HG03571 (cell line): ENCODE measurements at regions not wholly inside any gene's neighbourhood (a gene's known extent, or its start where the extent isn't known, plus 50 kb on each side); places are given as distances from the start of the nearest gene placed in this dataset.
"Not testable (repeated sequence)": the region's sequence is repeated elsewhere in the genome, so short reads cannot be mapped to it uniquely, and the experiment has no call there.

Source experiments
- ATAC-seq: cut with Tn5 transposase; IDR thresholded peaks from one replicate; pipeline ENCODE4 v1.9.1; 2021; ENCODE audit not compliant: unreplicated experiment

DNA sequence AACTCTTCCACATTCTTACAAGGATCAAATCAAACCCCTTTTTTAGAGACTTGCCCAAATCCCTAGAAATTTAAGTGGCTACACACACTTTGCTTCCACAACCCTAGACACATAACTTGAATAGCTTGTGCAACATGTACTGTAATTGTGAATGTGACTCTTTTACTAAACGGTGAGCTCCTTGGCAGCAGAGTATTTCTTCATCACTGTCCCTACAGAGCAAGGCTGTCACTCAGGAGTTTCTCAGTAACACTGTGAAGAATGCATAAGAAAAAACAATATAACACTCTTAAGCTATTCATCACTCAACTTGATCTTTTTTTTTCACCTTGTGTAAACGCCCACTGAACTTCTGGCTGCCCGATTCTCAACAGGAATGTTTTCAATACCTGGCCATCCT, 53.8 kb upstream of the ADAMTS18 start:
- no peak for ATAC-seq

DNA sequence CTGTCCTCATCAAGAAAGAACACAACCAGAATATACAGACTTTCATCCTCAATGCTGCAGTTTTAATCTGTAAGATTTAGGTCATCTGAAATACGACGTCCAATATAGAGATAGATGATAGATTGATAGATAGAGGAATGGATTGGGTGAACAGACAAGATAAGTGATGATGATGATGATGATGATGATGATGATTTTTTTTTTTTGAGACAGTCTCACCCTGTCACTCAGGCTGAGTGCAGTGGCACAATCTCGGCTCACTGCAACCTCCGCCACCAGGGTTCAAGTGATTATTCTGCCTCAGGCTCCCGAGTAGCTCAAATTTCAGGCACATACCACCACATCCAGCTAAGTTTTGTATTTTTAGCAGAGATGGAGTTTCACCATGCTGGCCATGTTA, 56.3 kb upstream of the ADAMTS18 start:
- no peak for ATAC-seq

DNA sequence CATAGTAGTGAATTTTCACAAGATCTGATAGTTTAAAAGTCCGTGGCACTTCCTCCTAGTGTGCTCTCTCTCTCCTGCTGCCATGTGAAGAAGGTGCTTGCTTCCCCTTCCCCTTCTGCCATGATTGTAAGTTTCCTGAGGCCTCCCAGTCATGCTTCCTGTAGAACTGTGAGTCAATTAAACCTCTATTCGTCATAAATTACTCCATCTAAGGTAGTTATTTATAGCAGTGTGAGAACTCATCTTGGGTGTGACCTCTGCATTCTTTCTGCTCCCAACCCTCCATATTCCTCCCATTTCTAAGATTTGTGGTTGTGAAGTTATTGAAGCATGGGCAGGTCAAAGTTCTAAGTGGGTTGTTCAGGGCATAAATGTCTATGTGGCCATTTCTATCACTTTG, 62.1 kb upstream of the ADAMTS18 start:
- ATAC-seq: no peak

DNA sequence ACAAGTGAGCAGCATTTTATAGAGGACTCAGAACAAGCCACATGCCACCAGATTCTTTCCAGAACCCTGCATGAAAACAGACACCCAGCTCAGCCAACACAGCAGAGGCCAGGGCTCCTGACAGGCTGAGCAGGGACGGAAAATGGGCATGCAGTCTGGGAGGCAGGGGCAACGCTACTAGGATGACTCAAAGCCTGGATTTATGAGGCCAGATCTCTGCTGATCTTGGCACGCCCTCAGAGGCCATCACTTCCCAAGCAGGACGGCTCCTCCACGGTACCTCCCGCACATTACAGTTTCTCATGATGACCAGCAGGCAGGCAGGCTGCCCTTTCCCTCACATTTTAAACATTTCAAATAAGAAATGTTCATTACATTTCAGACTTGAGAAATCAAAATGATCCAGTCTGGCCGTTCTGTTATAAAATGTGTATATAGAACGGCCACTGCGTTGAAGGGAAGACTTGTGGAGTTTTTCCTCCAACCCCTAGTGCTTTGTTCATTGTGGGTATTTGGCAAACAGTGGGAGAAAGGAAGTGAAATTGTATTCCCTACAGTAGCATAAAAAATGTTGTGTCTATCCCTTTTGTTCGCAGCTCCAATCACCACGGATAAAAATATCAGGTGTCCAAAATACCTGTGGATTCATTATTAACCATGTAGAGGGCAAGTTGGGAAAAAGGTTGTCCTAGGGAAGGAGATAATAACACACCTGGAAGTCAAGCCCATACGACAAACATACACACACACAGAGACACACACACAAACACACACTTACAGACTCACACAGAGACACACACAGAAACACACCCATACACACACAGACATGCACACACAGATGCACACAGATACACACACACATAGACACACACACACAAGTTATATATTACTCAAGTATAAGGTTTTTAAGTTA, 64.8 kb upstream of the ADAMTS18 start:
- no peak for ATAC-seq

DNA sequence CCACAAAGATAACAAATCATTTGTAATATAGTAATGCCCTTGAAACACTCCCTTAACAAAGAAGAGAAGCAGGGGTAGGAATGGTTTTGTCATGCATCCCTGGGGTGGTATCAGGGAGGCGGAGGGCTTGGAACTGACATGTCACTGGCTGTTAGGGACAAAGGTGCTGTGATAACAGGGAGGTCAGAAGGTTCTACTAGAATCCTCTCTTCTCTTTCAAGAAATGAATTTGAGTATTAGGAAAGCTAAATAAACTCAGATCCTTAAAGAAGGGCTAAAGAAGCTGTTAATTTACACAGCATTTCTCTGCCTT, 65.4 kb upstream of the ADAMTS18 start:
- no peak for ATAC-seq

DNA sequence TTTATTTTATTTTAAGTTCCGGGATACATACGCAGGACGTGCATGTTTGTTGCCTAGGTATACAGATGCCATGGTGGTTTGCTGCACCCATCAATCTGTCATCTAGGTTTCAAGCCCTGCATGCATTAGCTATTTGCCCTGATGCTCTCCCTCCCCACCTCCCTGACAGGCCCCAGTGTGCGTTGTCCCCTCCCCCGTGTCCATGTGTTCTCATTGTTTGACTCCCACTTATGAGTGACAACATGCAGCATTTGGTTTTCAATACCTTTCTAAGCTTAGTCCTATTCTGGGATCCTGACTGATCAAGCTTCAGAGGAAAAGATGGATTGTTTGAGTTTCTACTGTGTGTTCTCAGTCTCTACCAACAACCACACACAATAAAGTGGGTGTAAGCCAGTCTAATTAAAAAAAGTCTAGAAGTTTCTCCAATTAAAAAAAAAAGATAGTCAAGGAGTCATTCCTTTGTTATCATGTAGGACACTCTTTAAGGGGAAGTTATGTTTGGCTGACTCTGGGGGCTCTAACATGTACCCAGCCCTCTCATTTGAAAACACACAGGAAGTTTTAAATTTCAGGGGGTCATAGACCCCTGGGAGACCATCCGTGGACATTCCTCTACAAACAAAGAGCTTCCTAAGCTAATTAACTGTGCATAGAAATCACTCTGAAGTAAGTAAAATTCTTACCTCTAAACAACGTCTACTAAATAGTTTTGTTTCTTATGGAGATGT, 66.3 kb upstream of the ADAMTS18 start:
- no peak for ATAC-seq

DNA sequence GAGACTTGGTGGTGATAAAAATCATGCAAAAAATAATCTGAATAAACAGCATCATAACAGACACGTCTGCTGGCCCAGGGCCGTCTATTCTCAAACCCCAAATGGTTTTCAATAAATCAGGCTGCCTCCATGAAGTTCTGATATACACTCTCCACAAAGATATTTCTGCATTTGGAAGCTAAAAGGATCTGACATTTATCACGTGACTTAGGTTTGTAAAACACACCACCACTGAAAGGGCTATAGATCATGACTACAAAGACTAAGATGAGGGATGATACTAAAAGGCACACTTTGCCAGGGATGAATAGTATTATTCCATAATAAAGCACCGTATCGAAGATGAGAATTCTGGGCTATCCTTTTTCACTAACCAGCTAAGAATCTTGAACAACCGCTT, 67.6 kb upstream of the ADAMTS18 start:
- ATAC-seq: no peak

DNA sequence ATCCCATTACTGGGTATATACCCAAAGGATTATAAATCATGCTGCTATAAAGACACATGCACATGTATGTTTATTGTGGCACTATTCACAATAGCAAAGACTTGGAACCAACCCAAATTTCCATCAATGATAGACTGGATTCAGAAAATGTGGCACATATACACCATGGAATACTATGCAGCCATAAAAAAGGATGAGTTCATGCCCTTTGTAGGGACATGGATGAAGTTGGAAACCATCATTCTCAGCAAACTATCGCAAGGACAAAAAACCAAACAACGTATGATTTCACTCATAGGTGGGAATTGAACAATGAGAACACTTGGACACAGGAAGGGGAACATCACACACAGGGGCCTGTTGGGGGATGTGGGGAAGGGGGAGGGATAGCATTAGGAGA, 71.7 kb upstream of the ADAMTS18 start:
- ATAC-seq: not testable (repeated sequence)

DNA sequence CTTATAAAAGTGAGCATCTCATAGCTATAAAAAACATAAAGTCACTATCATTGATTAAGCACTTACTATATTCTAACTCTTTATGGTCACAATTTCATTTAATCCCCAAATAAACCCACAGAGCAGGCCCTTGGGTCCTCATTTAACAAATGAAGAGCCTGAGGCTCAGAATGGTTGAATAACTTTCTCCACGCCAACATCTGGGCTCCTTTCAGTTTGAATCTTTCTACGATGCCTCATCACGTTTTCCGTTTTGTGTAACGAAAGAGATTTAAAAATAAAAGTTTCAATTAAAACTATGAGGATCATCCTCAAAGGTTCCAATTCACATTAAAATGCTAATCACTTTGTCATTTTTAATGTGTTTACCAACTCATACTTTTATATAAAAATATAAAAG, 74.2 kb upstream of the ADAMTS18 start:
- ATAC-seq: no peak

DNA sequence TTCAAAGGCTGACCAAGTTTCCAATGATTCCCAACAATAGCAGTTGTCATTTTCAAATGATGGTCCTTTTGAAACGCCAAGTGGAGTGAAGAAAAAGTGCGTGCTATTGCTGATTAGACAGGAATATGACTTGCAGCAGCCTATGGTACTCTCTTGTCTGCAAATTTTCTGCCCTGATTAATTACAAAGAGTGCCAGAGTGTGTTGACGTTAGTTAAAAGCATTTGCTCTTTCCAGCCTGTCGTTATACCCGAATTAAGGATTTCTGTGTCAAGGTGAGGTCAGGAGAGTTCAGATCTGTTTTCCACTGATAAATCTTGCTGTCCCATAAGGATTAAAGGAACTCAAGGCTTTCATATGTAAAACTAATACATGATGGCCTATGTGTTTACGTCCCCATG, 75.0 kb upstream of the ADAMTS18 start:
- ATAC-seq: no peak

DNA sequence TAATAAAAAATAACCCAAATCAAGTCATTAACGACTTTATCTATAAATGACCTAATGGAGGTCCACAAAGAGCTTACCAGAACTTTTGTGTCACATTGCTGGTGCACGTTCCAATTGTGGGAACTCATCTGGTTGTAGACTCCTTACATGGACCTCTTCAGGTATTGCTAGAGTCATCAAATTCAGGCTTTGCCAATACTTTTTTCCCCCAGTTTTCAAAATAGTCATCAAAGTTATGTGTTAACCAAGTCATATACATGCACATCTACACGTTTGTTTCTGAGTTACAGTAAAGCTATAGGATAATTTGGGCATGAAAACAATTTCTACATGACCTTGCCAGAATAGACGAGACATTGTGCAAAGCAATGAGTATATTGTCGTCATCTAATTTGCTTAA, 76.2 kb upstream of the ADAMTS18 start:
- no peak for ATAC-seq

DNA sequence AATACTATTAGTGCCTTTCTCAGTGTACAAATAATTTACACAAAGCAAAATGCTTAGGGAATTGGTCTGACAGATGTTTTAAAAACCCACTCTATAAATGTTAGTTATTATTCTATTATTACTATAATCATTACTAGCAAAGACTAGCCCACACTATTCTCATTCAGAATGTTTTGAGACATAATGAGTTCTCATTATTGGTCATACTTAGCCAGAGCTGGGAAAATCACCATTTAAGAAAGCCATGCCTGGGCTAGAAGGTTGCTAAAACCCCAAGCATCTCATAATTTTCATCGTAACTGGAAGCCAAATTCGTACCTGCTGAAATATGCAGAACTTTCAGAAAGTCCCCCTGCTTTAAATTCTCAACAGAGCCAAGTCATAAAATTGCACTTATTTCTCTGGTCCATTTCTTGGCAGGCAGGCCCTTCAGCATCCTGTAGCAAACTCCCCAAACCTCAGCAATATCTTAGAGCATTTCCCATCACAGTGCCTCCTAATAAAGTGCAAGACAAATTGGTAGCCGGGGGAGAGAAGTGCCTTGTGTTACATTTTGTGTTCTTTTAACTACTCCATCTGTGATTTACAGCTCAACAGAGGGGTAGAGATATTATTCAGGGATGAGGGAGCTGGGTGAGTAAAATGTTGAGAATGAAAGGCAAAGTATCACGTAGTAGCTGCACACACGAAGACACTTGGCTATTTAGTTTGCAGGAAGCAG, 79.8 kb upstream of the ADAMTS18 start:
- ATAC-seq: no peak

DNA sequence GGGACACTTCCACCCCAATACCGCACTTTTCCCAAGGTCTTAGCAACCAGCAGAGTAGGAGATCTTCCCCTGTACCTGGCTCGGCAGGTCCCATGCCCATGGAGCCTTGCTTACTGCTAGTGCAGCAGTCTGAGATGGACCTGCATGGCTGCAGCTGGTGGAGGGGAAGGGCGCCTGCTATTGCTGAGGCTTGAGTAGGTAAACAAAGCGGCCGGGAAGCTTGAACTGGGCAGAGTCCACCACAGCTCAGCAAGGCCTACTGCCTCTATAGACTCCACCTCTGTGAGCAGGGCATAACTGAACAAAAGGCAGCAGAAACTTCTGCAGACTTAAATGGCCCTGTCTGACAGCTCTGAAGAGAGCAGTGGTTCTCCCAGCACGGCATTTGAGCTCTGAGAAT, 90.4 kb upstream of the ADAMTS18 start:
- not testable (repeated sequence) for ATAC-seq

DNA sequence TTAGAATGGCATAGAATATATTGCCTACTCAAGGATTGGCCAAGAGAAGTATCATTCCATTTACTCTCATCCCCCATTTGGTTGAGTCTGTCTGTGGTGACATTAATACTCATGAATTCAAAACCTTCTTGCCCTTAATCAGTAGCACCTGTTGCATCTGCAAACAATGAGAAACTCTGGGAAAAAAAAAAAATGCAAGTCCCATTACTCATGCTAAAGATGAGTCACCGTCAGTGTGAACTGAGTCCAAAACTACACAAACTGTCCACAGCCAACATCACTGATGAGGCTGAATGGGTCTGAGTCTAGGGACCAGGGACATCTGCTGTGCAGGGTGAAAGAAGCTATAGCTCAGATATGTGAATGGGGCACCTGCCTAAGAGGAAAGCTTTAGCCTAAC, 96.9 kb upstream of the ADAMTS18 start:
- no peak for ATAC-seq

DNA sequence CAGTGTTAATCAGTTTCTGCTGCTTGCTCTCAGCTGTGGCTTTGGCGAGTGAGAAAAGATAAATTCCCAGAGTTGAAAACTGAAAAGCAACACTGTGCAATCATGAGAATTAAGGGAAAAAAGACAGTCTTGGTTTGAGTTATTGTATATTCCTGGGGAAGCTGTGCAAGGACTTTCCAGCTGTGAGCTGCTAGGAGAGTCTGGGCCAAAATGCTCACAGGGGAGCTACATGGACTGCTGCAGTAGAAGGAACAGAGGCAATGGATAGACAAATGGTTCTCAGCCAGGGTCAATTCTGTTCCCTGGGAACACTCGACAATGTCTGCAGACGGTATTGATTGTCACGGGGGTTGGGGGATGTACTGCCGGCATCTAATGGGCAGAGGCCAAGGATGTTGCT, 102.0 kb upstream of the ADAMTS18 start:
- ATAC-seq: no peak

DNA sequence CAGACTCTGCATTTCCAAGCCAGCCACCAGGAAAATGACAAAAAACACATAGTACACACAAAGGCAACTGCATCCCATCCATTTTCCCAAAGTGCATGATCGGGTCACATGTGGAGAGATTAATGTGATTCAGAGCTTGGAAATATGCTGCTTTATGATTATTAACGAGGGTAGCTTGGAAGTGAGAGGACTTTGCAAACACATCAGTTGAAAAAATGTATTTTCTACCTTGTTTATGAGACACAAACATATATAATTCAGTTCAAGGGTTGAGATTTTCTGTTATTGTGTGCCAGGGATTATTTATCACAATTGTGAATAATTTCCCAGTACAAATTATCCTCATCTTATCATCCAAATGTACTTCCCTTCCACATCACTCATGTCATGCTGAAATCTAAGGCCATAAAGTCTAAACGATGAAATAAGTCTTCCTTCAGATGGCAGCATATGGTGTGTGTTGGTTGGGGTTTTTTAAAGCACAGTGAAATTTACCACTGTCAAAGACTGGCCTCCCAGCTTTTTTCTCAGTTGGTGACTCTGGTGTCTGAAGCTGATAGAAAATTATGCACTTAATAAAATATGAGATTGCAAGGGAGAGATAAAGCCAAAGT, 104.7 kb upstream of the ADAMTS18 start:
- no peak for ATAC-seq

DNA sequence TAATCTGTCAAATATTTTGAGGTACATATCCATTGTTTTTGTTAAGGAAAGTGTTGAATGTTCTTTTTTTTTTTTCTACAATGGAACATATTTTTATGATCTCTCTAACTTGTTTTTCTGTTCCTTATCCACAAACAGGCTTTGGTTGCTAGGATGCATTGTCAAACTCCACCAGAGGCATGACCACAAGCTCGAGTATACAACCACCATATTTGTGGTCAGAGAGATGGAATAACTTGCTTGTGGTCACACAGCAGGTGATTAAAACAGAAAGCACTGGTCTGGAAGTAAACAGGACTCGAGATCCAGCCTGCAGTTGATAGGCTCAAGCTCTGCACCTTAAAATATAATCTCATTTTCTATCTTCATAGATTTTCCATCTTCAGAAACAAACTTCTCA, 105.8 kb upstream of the ADAMTS18 start:
- ATAC-seq: no peak

DNA sequence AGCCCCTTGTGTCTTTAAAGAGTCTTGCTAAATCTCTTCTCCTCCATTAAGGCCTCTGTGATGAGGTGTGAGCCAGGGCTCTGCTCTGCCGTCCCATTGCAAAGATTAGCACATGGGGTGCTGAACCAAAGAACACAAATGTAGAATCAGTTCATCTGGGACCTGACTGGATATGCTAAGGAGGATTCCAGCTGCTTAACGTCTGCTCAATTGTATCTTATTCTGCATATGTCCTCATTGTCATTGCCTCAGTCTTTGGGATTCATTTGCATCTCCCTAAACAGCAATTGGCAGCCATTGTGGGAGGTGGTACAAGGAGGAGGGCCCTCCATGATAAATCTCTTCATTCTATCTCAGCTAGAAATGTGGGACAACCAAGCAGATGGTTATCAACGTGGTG, 106.3 kb upstream of the ADAMTS18 start:
- no peak for ATAC-seq

DNA sequence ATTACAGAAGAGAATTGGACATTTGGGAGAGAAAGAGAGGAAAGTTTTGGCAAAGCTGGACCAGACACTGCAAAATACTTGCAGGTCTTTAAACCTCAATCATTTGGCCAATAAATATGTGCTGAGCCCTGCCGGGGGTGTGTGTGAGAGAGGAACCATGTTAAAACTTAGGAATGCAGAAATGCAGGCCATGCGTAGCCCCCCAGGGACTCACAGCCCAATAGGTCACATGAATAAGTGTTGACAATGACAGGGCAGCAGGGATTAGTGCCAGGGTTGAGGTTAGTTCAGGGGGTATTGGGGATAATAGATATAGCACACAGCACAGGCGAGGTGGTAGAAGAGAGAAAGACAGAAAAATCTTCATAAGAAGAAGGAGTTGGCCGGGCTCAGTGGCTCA, 113.3 kb upstream of the ADAMTS18 start:
- no peak for ATAC-seq

DNA sequence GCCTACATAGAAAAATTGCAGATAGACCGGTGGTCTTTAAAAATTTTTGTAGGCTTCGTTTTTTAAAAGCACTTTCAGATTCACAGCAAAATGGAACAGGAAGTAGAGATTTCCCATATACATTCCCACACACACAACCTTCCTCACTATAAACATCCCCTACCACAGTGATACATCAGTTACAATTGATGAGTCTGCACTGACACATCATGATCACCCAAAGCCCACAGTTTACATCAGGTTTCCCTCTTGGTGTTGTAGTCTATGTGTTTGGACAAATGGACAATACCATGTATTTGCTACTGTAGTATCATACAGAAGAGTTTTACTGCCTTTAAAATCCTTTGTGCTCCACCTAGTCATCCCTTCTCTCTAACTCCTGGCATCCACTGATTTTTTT, 113.9 kb upstream of the ADAMTS18 start:
- ATAC-seq: no peak

DNA sequence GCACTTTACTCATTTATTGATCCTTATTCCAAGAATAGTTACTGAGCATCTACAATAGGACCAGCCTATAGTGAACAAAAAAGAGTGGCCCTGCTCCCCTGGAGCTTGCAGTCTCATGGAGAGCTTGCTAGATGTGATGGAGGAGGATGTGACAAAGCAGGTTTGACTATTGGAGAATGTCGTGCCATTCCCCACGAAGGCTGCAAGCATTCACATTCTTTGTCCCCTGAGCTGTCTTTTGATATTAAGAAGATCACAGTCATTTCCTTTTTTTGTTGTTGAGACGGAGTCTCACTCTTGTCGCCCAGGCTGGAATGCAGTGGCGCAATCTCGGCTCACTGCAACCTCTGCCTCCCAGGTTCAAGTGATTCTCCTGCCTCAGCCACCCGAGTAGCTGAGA, 115.0 kb upstream of the ADAMTS18 start:
- ATAC-seq: no peak

DNA sequence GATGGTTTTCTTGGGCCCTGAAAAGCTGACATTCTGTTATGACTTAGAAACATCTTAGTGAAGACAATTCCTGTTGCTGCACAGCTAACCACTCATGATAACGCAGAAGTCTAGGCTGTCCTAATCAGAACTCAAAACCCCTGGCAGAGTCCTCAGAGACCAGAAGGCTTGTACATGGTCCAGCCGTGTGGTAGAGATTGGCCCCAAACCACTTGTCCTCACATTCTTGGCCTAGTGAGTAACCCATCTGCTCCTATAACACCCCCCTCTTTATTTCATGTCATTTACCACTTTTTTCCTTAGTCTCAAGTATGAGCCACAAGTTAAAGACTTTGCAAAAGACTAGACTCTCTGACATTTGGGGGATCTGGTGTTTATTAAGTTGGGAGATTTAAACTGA, 116.5 kb upstream of the ADAMTS18 start:
- ATAC-seq: no peak
